ENCODE measurements at regions not wholly inside any gene's neighbourhood (a gene's known extent, or its start where the extent isn't known, plus 50 kb on each side); places are given as distances from the start of the nearest gene placed in this dataset.
A peak's percentile ranks its signal among the peaks of the same experiment; 100 is the strongest.
"Not testable (repeated sequence)": the region's sequence is repeated elsewhere in the genome, so short reads cannot be mapped to it uniquely, and the experiment has no call there.

DNA sequence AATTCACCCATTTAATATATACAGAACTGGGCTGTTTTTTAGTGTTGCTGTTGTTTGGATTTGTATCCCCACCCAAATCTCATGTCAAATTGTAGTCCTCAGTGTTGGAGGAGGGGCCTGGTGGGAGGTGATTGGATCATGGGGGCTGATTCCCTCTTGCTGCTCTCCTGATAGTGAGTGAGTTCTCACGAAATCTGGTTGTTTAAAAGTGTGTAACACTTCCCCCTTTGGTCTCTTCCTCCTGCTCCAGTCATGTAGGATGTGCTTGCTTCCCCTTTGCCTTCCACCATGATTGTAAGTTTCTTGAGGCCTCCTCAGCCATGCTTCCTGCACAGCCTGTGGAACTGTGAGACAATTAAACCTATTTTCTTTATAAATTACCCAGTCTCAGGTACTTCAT is 141.6 kb upstream of the AADAT start:
- H3K4me1 ChIP-seq (ENCODE audit: control insufficient read depth, insufficient read depth, low read length), result no peaks in the 10 kb centered on the region
- H3K27me3 ChIP-seq (replicated peaks; ENCODE audit: control insufficient read depth, insufficient read depth, low read length), result peaks cover 9% of the 10 kb centered on the region
- no peak overlapping the region for H3K9ac ChIP-seq (ENCODE audit: low read length)
- H3K36me3 ChIP-seq (ENCODE audit: control insufficient read depth, insufficient read depth, low read length, severe bottlenecking), result no peaks in the 10 kb centered on the region
- DNase-seq (ENCODE audit: low read depth), result no peak
- H3K9me3 ChIP-seq (ENCODE audit: control insufficient read depth, low read length), result no peaks in the 10 kb centered on the region
- no peak overlapping the region for H3K4me3 ChIP-seq (ENCODE audit: low read length)

DNA sequence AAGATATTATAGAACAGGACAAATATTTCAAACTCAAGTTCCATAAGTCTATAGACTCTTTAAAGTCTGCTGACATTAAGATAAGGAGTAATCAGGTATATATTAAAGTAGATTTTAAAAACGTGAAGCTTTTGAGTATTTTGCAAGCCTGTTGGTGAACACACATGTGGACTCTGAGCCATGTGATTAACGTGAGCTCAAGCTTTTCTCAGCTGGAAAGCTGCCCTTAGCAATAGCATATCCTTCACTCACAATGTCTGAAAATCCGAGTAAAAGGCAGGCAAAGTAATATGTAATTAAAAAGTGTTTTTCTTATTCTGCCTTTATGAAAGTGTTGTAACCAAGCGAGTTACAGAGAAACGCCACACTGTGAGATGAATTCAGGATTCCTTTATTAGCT is 140.5 kb upstream of the AADAT start:
- Histone ChIP-seq H3K4me3 (ENCODE audit: low read length) (no peak overlapping the region), H3K9me3 (ENCODE audit: control insufficient read depth, low read length) (no peaks in the 10 kb centered on the region), H3K4me1 (ENCODE audit: control insufficient read depth, insufficient read depth, low read length) (peaks cover 5% of the 10 kb centered on the region), H3K27me3 (replicated peaks; ENCODE audit: control insufficient read depth, insufficient read depth, low read length) (peaks cover 9% of the 10 kb centered on the region), H3K36me3 (ENCODE audit: control insufficient read depth, insufficient read depth, low read length, severe bottlenecking) (no peaks in the 10 kb centered on the region), H3K9ac (ENCODE audit: low read length) (no peak overlapping the region)
- DNase-seq (ENCODE audit: low read depth), result no peak

DNA sequence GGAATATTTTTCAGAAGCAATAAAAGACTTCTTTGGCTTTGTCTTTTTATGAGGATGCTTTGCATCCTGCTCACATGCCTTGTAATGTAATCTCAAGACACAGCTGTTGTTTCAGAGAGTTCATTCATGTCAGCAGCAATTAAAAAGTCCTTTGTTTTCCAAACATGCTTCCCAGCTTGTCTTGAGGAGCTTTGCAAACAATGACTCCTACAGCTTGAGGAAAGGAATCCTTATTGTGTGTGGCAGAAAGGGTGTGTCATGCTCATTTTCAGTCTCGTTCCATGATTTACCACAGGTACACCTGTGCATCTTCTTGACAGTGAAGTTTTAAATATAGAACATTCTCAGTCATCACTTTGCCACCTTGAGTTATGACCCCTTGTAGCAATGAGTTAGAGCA is 139.2 kb upstream of the AADAT start:
- peaks cover 5% of the 10 kb centered on the region for H3K4me1 ChIP-seq (ENCODE audit: control insufficient read depth, insufficient read depth, low read length)
- no peak for DNase-seq (ENCODE audit: low read depth)
- H3K9me3 ChIP-seq (ENCODE audit: control insufficient read depth, low read length), result no peaks in the 10 kb centered on the region
- no peak overlapping the region for H3K4me3 ChIP-seq (ENCODE audit: low read length)
- no peak overlapping the region for H3K9ac ChIP-seq (ENCODE audit: low read length)
- H3K36me3 ChIP-seq (ENCODE audit: control insufficient read depth, insufficient read depth, low read length, severe bottlenecking), result no peaks in the 10 kb centered on the region
- peaks cover 9% of the 10 kb centered on the region for H3K27me3 ChIP-seq (replicated peaks; ENCODE audit: control insufficient read depth, insufficient read depth, low read length)

DNA sequence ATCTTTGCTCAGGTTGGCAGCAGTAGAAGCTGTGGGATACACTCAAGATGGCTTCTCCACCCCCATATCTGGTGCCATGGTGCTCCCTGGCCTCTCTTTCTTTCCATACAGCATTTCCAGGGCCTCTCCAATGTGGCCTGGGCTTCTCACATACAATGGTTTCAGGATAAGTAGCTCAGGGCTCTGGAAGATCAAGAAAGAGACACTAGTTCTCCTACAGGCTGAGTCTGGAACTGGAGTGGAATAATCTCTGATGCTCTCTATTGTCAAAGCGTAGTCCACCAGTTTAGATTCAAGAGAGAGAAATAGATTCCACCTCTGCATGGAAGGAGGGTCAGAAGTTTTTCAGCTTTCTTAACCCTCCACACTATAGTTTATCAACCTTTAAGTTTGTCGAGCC is 138.2 kb upstream of the AADAT start:
- H3K9ac ChIP-seq (ENCODE audit: low read length), result no peak overlapping the region
- H3K9me3 ChIP-seq (ENCODE audit: control insufficient read depth, low read length), result no peaks in the 10 kb centered on the region
- no peaks in the 10 kb centered on the region for H3K36me3 ChIP-seq (ENCODE audit: control insufficient read depth, insufficient read depth, low read length, severe bottlenecking)
- H3K4me1 ChIP-seq (ENCODE audit: control insufficient read depth, insufficient read depth, low read length), result peaks cover 5% of the 10 kb centered on the region
- DNase-seq (ENCODE audit: low read depth), result no peak
- H3K4me3 ChIP-seq (ENCODE audit: low read length), result no peak overlapping the region
- H3K27me3 ChIP-seq (replicated peaks; ENCODE audit: control insufficient read depth, insufficient read depth, low read length), result peaks cover 9% of the 10 kb centered on the region

DNA sequence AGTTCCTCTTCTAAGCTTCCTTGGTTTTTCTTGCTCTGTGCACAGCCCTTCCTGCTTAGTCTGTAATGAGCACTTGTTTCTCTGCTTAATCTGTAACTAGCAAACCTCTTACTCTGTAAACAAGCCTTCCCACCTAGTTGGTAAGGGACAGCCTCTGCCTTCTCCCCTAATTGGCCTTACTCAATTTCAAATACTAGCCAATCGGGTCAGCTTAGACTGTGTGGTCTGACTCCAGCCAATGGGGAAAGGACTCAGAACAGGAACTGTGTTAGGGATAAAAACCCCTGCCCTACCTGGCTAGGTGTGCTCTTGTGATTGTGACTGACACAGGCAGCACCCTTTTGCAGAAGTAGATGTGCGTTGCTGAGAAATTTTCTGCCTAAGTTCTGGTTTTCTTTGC is 136.5 kb upstream of the AADAT start:
- H3K9me3 ChIP-seq (ENCODE audit: control insufficient read depth, low read length), result peaks cover 10% of the 10 kb centered on the region
- no peak for DNase-seq (ENCODE audit: low read depth)
- H3K4me1 ChIP-seq (ENCODE audit: control insufficient read depth, insufficient read depth, low read length), result peaks cover 5% of the 10 kb centered on the region
- H3K4me3 ChIP-seq (ENCODE audit: low read length), result no peak overlapping the region
- H3K9ac ChIP-seq (ENCODE audit: low read length), result no peak overlapping the region
- no peaks in the 10 kb centered on the region for H3K36me3 ChIP-seq (ENCODE audit: control insufficient read depth, insufficient read depth, low read length, severe bottlenecking)
- peaks cover 9% of the 10 kb centered on the region for H3K27me3 ChIP-seq (replicated peaks; ENCODE audit: control insufficient read depth, insufficient read depth, low read length)

DNA sequence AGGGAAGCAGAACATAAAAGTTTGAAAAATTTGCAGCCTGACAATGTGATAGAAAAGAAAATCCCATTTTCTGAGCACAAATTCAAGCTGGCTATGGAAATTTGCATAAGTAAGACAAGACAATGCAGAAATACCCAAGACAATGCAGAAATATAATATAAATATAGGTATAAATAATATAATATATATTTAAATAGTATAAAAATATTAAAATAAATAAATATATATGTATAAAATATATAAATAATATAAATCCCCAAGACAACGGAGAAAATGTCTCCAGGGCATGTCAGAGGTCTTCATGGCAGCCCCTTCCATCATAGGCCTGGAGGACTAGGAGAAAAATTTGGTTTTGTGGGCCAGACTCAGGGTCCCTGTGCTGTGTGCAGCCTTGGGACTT is 125.0 kb upstream of the AADAT start:
- Histone ChIP-seq H3K4me1 (ENCODE audit: control insufficient read depth, insufficient read depth, low read length) (no peaks in the 10 kb centered on the region), H3K36me3 (ENCODE audit: control insufficient read depth, insufficient read depth, low read length, severe bottlenecking) (no peaks in the 10 kb centered on the region), H3K9ac (ENCODE audit: low read length) (no peak overlapping the region), H3K9me3 (ENCODE audit: control insufficient read depth, low read length) (peaks cover 12% of the 10 kb centered on the region), H3K4me3 (ENCODE audit: low read length) (no peak overlapping the region), H3K27me3 (replicated peaks; ENCODE audit: control insufficient read depth, insufficient read depth, low read length) (no peaks in the 10 kb centered on the region)
- no peak for DNase-seq (ENCODE audit: low read depth)

DNA sequence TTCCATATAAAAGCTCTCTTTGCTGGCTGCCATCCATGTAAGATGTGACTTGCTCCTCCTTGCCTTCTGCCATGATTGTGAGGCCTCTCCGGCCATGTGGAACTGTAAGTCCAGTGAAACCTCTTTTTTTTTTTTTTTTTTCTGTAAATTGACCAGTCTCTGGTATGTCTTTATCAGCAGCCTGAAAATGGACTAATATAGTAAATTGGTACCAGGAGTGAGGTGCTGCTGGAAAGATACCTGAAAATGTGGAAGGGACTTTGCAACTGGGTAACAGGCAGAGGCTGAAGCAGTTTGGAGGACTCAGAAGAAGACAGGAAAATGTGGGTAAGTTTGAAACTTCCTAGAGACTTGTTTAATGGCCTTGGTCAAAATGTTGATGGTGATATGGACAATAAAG is 124.3 kb upstream of the AADAT start:
- H3K4me3 ChIP-seq (ENCODE audit: low read length), result no peak overlapping the region
- peaks cover 12% of the 10 kb centered on the region for H3K9me3 ChIP-seq (ENCODE audit: control insufficient read depth, low read length)
- no peaks in the 10 kb centered on the region for H3K27me3 ChIP-seq (replicated peaks; ENCODE audit: control insufficient read depth, insufficient read depth, low read length)
- DNase-seq (ENCODE audit: low read depth), result no peak
- H3K36me3 ChIP-seq (ENCODE audit: control insufficient read depth, insufficient read depth, low read length, severe bottlenecking), result no peaks in the 10 kb centered on the region
- no peaks in the 10 kb centered on the region for H3K4me1 ChIP-seq (ENCODE audit: control insufficient read depth, insufficient read depth, low read length)
- H3K9ac ChIP-seq (ENCODE audit: low read length), result no peak overlapping the region

DNA sequence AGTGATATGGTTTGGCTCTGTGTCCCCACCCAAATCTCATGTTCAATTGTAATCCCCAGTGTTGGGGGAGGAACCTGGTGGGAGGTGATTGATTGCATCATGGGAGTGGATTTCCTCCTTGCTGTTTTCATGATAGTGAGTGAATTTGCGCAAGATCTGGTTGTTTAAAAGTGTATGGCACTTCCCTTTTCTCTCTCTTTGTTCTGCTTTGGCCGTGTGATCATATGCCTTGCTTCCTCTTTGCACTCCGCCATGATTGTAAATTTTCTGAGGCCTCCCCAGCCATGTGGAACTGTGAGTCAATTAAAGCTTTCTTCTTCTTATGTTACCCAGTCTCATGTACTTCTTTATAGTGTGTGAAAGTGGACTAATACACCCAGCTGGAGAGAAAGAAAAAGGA is 113.0 kb upstream of the AADAT start:
- H3K4me3 ChIP-seq (ENCODE audit: low read length), result no peak overlapping the region
- H3K27me3 ChIP-seq (replicated peaks; ENCODE audit: control insufficient read depth, insufficient read depth, low read length), result no peaks in the 10 kb centered on the region
- H3K9me3 ChIP-seq (ENCODE audit: control insufficient read depth, low read length), result no peaks in the 10 kb centered on the region
- no peak overlapping the region for H3K9ac ChIP-seq (ENCODE audit: low read length)
- DNase-seq (ENCODE audit: low read depth), result no peak
- no peaks in the 10 kb centered on the region for H3K36me3 ChIP-seq (ENCODE audit: control insufficient read depth, insufficient read depth, low read length, severe bottlenecking)
- H3K4me1 ChIP-seq (ENCODE audit: control insufficient read depth, insufficient read depth, low read length), result no peaks in the 10 kb centered on the region

DNA sequence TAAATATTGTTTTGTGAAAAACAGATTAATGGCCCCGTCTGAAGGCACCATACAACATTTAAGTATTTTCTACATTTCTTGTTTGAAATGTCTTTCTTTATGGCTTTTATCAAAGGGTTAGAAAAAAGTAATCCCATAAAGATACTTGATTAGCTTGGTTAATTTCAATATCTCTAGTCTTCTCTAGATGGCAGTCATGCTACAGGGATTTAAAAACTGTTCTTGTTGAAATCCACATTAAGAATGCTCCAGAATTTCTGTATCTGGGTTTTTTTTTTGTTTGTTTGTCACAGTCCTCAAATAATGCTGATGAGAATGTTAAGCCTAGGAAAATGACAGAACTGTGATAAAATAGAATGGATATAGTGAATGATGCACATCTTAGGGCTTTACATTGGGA is 109.0 kb upstream of the AADAT start:
- Histone ChIP-seq H3K36me3 (ENCODE audit: control insufficient read depth, insufficient read depth, low read length, severe bottlenecking) (no peaks in the 10 kb centered on the region), H3K4me1 (ENCODE audit: control insufficient read depth, insufficient read depth, low read length) (no peaks in the 10 kb centered on the region), H3K9me3 (ENCODE audit: control insufficient read depth, low read length) (no peaks in the 10 kb centered on the region), H3K9ac (ENCODE audit: low read length) (no peak overlapping the region), H3K4me3 (ENCODE audit: low read length) (no peak overlapping the region), H3K27me3 (replicated peaks; ENCODE audit: control insufficient read depth, insufficient read depth, low read length) (no peaks in the 10 kb centered on the region)
- peak; percentile 66 for DNase-seq (ENCODE audit: low read depth)

DNA sequence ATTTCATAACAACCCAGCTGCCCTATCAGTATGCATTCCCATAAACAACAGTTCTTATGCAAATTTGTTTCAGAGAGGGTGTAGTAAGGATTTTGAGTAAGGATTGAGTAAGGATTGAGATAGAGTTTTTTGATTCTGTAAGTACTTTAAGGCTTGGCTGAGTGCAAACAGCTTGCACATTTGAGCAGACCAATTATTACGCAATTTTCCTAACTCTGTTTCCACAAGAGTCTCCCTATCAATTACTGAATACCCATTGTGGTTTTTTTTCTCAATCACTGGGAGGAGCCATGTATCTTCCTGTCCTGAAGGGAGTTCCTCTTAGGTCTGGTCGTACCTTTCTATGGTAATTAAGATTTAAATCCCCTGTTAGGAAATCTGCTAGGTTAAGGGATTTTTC is 105.0 kb upstream of the AADAT start:
- not testable (repeated sequence) for H3K9me3 ChIP-seq (ENCODE audit: control insufficient read depth, low read length); H3K4me1 ChIP-seq (ENCODE audit: control insufficient read depth, insufficient read depth, low read length); H3K27me3 ChIP-seq (replicated peaks; ENCODE audit: control insufficient read depth, insufficient read depth, low read length); H3K4me3 ChIP-seq (ENCODE audit: low read length); H3K9ac ChIP-seq (ENCODE audit: low read length); H3K36me3 ChIP-seq (ENCODE audit: control insufficient read depth, insufficient read depth, low read length, severe bottlenecking)
- DNase-seq (ENCODE audit: low read depth), result peak; percentile 68

DNA sequence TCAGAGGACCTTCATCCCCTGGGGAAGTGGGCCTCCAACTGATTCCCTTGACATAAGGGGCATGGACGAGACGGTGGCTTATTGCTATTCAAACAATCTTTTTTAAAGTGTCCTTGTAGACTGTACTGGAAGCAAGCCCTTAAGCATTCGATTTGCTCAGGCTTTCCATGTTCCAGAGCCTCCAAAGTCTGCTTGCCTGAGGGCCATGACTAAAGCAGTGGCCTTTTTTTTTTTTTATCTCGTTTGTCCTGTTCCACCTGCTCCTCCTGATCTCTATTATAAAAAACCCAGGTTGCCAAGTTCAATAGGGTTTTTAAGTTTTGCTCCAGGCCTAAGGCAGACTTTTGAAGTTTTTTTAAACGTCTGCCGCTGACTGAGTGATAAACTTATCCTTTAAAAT is 103.7 kb upstream of the AADAT start:
- no peak overlapping the region for H3K9ac ChIP-seq (ENCODE audit: low read length)
- no peaks in the 10 kb centered on the region for H3K4me1 ChIP-seq (ENCODE audit: control insufficient read depth, insufficient read depth, low read length)
- no peak overlapping the region for H3K4me3 ChIP-seq (ENCODE audit: low read length)
- no peaks in the 10 kb centered on the region for H3K27me3 ChIP-seq (replicated peaks; ENCODE audit: control insufficient read depth, insufficient read depth, low read length)
- no peak for DNase-seq (ENCODE audit: low read depth)
- no peaks in the 10 kb centered on the region for H3K9me3 ChIP-seq (ENCODE audit: control insufficient read depth, low read length)
- H3K36me3 ChIP-seq (ENCODE audit: control insufficient read depth, insufficient read depth, low read length, severe bottlenecking), result no peaks in the 10 kb centered on the region

DNA sequence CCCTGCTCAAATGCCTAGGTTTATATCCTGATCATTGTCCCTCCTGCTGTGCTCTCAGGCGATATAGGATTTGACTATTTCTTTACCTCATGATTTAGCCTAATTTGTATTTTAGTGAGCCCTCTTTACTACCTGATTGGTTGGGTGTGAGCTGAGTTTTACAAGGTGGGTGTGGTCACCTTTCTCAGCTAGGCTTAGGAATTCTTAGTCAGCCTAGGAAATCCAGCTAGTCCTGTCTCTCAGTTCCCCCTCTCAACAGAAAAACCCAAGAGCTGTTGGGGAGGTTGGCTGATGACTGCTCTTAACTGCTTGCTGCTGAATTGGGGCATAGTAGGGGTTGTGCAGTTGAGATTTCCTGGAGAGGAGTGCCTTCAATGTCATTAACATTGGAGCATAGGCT is 100.5 kb upstream of the AADAT start:
- Histone ChIP-seq H3K36me3 (ENCODE audit: control insufficient read depth, insufficient read depth, low read length, severe bottlenecking) (no peaks in the 10 kb centered on the region), H3K27me3 (replicated peaks; ENCODE audit: control insufficient read depth, insufficient read depth, low read length) (no peaks in the 10 kb centered on the region), H3K9me3 (ENCODE audit: control insufficient read depth, low read length) (no peaks in the 10 kb centered on the region), H3K4me1 (ENCODE audit: control insufficient read depth, insufficient read depth, low read length) (no peaks in the 10 kb centered on the region), H3K4me3 (ENCODE audit: low read length) (no peak overlapping the region), H3K9ac (ENCODE audit: low read length) (no peak overlapping the region)
- no peak for DNase-seq (ENCODE audit: low read depth)
